ENCODE measurements at regions not wholly inside any gene's neighbourhood (a gene's known extent, or its start where the extent isn't known, plus 50 kb on each side); places are given as distances from the start of the nearest gene placed in this dataset.

GRCh38 chr6:132972971-132973370 lies 158.6 kb downstream of the RPS12 start:
- no peak overlapping the region for H3K4me3 ChIP-seq
- H3K4me2 ChIP-seq: no peak overlapping the region
- H3K9me3 ChIP-seq (ENCODE audit: low read depth): no peaks in the 10 kb centered on the region
- peaks cover 4% of the 10 kb centered on the region for H3K4me1 ChIP-seq (ENCODE audit: insufficient read depth)
- no peak overlapping the region for H3K27ac ChIP-seq
- no peak overlapping the region for H2AFZ ChIP-seq
- no peaks in the 10 kb centered on the region for H3K36me3 ChIP-seq (replicated peaks; ENCODE audit: insufficient read depth, low read depth)
- H3K9me2 ChIP-seq (replicated peaks; ENCODE audit: insufficient read depth): no peaks in the 10 kb centered on the region
- no peaks in the 10 kb centered on the region for H4K20me1 ChIP-seq (ENCODE audit: insufficient read depth, poor library complexity, severe bottlenecking)
- H3K27me3 ChIP-seq: peaks cover 1% of the 10 kb centered on the region
- no peaks in the 10 kb centered on the region for H3K79me2 ChIP-seq
- WGBS (ENCODE audit: low lambda C conversion rate, missing lambda C conversion rate): 72% methylated on average over 3 of the region's 3 CpGs
- TF ChIP-seq EZH2 (IDR thresholded peaks at IDR 0.05; ENCODE audit: borderline replicate concordance) (no peak), CTCF (IDR thresholded peaks at IDR 0.05; ENCODE audit: poor library complexity) (no peak), EZH2phosphoT487 (IDR thresholded peaks at IDR 0.05; ENCODE audit: low read depth, severe bottlenecking, unreplicated experiment) (no peak)
- DNase-seq (ENCODE audit: low spot score): no peak

- H3K27ac ChIP-seq: no peak overlapping the region
- H3K9me3 ChIP-seq (ENCODE audit: low read depth): no peaks in the 10 kb centered on the region
- H3K4me2 ChIP-seq: no peak overlapping the region
- H2AFZ ChIP-seq: no peak overlapping the region
- H4K20me1 ChIP-seq (ENCODE audit: insufficient read depth, poor library complexity, severe bottlenecking): no peaks in the 10 kb centered on the region
- H3K27me3 ChIP-seq: peaks cover 3% of the 10 kb centered on the region
- TF ChIP-seq EZH2 (IDR thresholded peaks at IDR 0.05; ENCODE audit: borderline replicate concordance) (no peak), EZH2phosphoT487 (IDR thresholded peaks at IDR 0.05; ENCODE audit: low read depth, severe bottlenecking, unreplicated experiment) (no peak)
- no peaks in the 10 kb centered on the region for H3K79me2 ChIP-seq
- WGBS (ENCODE audit: low lambda C conversion rate, missing lambda C conversion rate): 55% methylated on average over 3 of the region's 3 CpGs
- H3K9me2 ChIP-seq (replicated peaks; ENCODE audit: insufficient read depth): no peaks in the 10 kb centered on the region
- no peaks in the 10 kb centered on the region for H3K4me1 ChIP-seq (ENCODE audit: insufficient read depth)
- no peak for DNase-seq (ENCODE audit: low spot score)
- no peaks in the 10 kb centered on the region for H3K36me3 ChIP-seq (replicated peaks; ENCODE audit: insufficient read depth, low read depth)
- H3K4me3 ChIP-seq: no peak overlapping the region
Measured at GRCh38 chr6:132973514-132973993, 159.2 kb downstream of the RPS12 start.

- Histone ChIP-seq H3K4me1 (ENCODE audit: insufficient read depth) (no peaks in the 10 kb centered on the region), H3K9me3 (ENCODE audit: low read depth) (no peaks in the 10 kb centered on the region), H2AFZ (no peak overlapping the region), H3K9me2 (replicated peaks; ENCODE audit: insufficient read depth) (no peaks in the 10 kb centered on the region), H3K27ac (no peak overlapping the region), H3K79me2 (no peaks in the 10 kb centered on the region), H4K20me1 (ENCODE audit: insufficient read depth, poor library complexity, severe bottlenecking) (no peaks in the 10 kb centered on the region), H3K4me3 (no peak overlapping the region), H3K36me3 (replicated peaks; ENCODE audit: insufficient read depth, low read depth) (no peaks in the 10 kb centered on the region), H3K4me2 (no peak overlapping the region), H3K27me3 (peaks cover 3% of the 10 kb centered on the region)
- DNase-seq (ENCODE audit: low spot score): no peak
- 93% methylated on average over 4 of the region's 4 CpGs for WGBS (ENCODE audit: low lambda C conversion rate, missing lambda C conversion rate)
- TF ChIP-seq EZH2phosphoT487 (IDR thresholded peaks at IDR 0.05; ENCODE audit: low read depth, severe bottlenecking, unreplicated experiment): no peak
- no peak for TF ChIP-seq EZH2 (IDR thresholded peaks at IDR 0.05; ENCODE audit: borderline replicate concordance)
- TF ChIP-seq CTCF (IDR thresholded peaks at IDR 0.05; ENCODE audit: poor library complexity): no peak
Measured at GRCh38 chr6:132974122-132974521, 159.8 kb downstream of the RPS12 start.

GRCh38 chr6:132977413-132977812 lies 163.0 kb downstream of the RPS12 start:
- Histone ChIP-seq H3K27ac (no peak overlapping the region), H2AFZ (no peak overlapping the region), H3K9me3 (ENCODE audit: low read depth) (no peaks in the 10 kb centered on the region), H3K4me2 (no peak overlapping the region), H4K20me1 (ENCODE audit: insufficient read depth, poor library complexity, severe bottlenecking) (no peaks in the 10 kb centered on the region), H3K79me2 (no peaks in the 10 kb centered on the region), H3K9me2 (replicated peaks; ENCODE audit: insufficient read depth) (no peaks in the 10 kb centered on the region), H3K4me3 (no peak overlapping the region), H3K4me1 (ENCODE audit: insufficient read depth) (no peaks in the 10 kb centered on the region), H3K36me3 (replicated peaks; ENCODE audit: insufficient read depth, low read depth) (no peaks in the 10 kb centered on the region), H3K27me3 (peaks cover 3% of the 10 kb centered on the region)
- no peak for DNase-seq (ENCODE audit: low spot score)
- TF ChIP-seq EZH2 (IDR thresholded peaks at IDR 0.05; ENCODE audit: borderline replicate concordance): no peak
- no peak for TF ChIP-seq CTCF (IDR thresholded peaks at IDR 0.05; ENCODE audit: poor library complexity)
- no peak for TF ChIP-seq EZH2phosphoT487 (IDR thresholded peaks at IDR 0.05; ENCODE audit: low read depth, severe bottlenecking, unreplicated experiment)
